PC-9 (cell line): ENCODE measurements at regions not wholly inside any gene's neighbourhood (a gene's known extent, or its start where the extent isn't known, plus 50 kb on each side); places are given as distances from the start of the nearest gene placed in this dataset.

Source experiments
- BruUV-seq: library from RNA; stranded (reverse); fragments of 400-500 nt; replicated peaks from 2 replicates; lab custom pipeline; 2021; lab: Mats Ljungman, UMichigan
- CTCF ChIA-PET: fragments of 300-600 bp; sonication (Branson Sonifier 250); formaldehyde crosslinking; loops from one replicate; lab custom pipeline; 2022; ENCODE audit warnings: antibody characterized with exemption; lab: Charles Lee
- POLR2A ChIA-PET: fragments of 300-600 bp; sonication (Branson Sonifier 250); formaldehyde crosslinking; loops from one replicate; lab custom pipeline; 2022; ENCODE audit warnings: antibody characterized with exemption; ENCODE audit not compliant: unreplicated experiment; lab: Charles Lee
- DNase-seq, 2 experiments: peaks; one replicate each; pipeline versions ENCODE4 v3.0.0 to v3.0.0-alpha.2; 2015 to 2022; ENCODE audit warnings: mixed read lengths in 1 of 2
- H2AFZ ChIP-seq: fragments of 200-600 bp; sonication (generic); 2 replicates; pipeline ENCODE4 v1.8.1; 2017; ENCODE audit warnings: antibody characterized with exemption
- H3F3A ChIP-seq: fragments of 200-600 bp; sonication (generic); 2 replicates; pipeline ENCODE4 v1.8.1; 2017; ENCODE audit warnings: antibody characterized with exemption, mild to moderate bottlenecking, low read depth; ENCODE audit not compliant: insufficient read depth
- H3K27ac ChIP-seq: fragments of 200-600 bp; sonication (generic); 2 replicates; pipeline ENCODE4 v1.6.1; 2016; ENCODE audit warnings: mixed run types
- H3K27me3 ChIP-seq: fragments of 200-600 bp; sonication (generic); 2 replicates; pipeline ENCODE4 v1.6.1; 2016; ENCODE audit warnings: low read depth, mixed run types; ENCODE audit not compliant: insufficient read depth
- H3K36me3 ChIP-seq: fragments of 200-600 bp; sonication (generic); 2 replicates; pipeline ENCODE4 v1.6.1; 2016; ENCODE audit warnings: low read depth, mixed run types
- H3K4me1 ChIP-seq: fragments of 200-600 bp; sonication (generic); replicated peaks from 2 replicates; pipeline ENCODE4 v1.6.1; 2016; ENCODE audit warnings: mixed run types; ENCODE audit not compliant: insufficient read depth
- H3K4me2 ChIP-seq: fragments of 200-600 bp; sonication (generic); 2 replicates; pipeline ENCODE4 v1.6.1; 2017; ENCODE audit warnings: mixed run types
- H3K4me3 ChIP-seq: fragments of 200-600 bp; sonication (generic); 2 replicates; pipeline ENCODE4 v1.6.1; 2016; ENCODE audit warnings: mixed run types
- H3K79me2 ChIP-seq: fragments of 200-600 bp; sonication (generic); 2 replicates; pipeline ENCODE4 v1.6.1; 2017; ENCODE audit warnings: low read depth, mixed run types
- H3K9me2 ChIP-seq: fragments of 200-600 bp; sonication (generic); 2 replicates; pipeline ENCODE4 v1.8.1; 2017; ENCODE audit warnings: mild to moderate bottlenecking; ENCODE audit not compliant: insufficient read depth
- H3K9me3 ChIP-seq: fragments of 200-600 bp; sonication (generic); 2 replicates; pipeline ENCODE4 v1.8.1; 2016; ENCODE audit warnings: low read depth; ENCODE audit not compliant: insufficient read depth
- H4K20me1 ChIP-seq: fragments of 200-600 bp; sonication (generic); 2 replicates; pipeline ENCODE4 v1.8.1; 2017; ENCODE audit not compliant: insufficient read depth
- CTCF ChIP-seq: fragments of 200-600 bp; sonication (generic); conservative IDR thresholded peaks from 2 replicates; pipeline ENCODE4 v1.6.1; 2017; ENCODE audit warnings: mixed run types, antibody characterized with exemption, mild to moderate bottlenecking, moderate library complexity
- EZH2 ChIP-seq: fragments of 200-600 bp; sonication (generic); IDR thresholded peaks from 2 replicates; pipeline ENCODE4 v1.8.0; 2017; ENCODE audit warnings: antibody characterized with exemption, low read depth
- intact Hi-C: fragments of 100-400 bp; cut with micrococcal nuclease; formaldehyde crosslinking; loops from one replicate; pipeline ENCODE4 v1.10.0; 2022; ENCODE audit not compliant: unreplicated experiment

DNA sequence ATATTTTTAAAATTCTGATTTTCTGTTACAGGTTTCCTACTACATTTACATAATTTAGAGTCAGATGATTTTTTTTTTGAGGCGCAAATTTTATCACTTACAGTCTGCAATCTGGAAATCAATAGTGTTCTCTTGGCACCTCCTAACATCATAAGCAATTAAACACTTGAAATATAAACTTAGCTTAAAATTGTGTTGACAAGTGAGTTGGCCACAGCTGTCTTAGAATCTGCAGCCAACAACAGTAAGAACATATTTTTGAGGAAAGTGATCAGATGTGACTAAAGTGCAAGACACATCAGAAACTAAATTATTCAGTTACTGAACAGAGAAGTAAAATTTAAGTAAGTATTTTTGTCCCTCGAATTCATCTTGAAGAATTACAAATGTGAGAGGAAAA lies 726.7 kb upstream of the LRATD1 start:
- CTCF ChIA-PET, result no interaction called here
- intact Hi-C loops, result no loop called here
- POLR2A ChIA-PET, result no interaction called here
- H3K4me1 ChIP-seq, result no peaks in the 10 kb centered on the region
- H3K79me2 ChIP-seq, result no peaks in the 10 kb centered on the region
- no peaks in the 10 kb centered on the region for H4K20me1 ChIP-seq
- no peak for TF ChIP-seq EZH2
- no peak for TF ChIP-seq CTCF
- no peak overlapping the region for H3K27ac ChIP-seq
- H3K4me3 ChIP-seq, result no peak overlapping the region
- BruUV-seq, result no TSS peak
- no peak overlapping the region for H2AFZ ChIP-seq
- H3K36me3 ChIP-seq, result no peaks in the 10 kb centered on the region
- H3F3A ChIP-seq, result no peaks in the 10 kb centered on the region
- DNase-seq, result no peak
- no peaks in the 10 kb centered on the region for H3K9me2 ChIP-seq
- no peaks in the 10 kb centered on the region for H3K27me3 ChIP-seq
- no peaks in the 10 kb centered on the region for H3K9me3 ChIP-seq
- H3K4me2 ChIP-seq, result no peak overlapping the region

- CTCF ChIA-PET, result no interaction called here
- POLR2A ChIA-PET, result no interaction called here
- H3K9me3 ChIP-seq, result no peaks in the 10 kb centered on the region
- H3F3A ChIP-seq, result no peaks in the 10 kb centered on the region
- no peaks in the 10 kb centered on the region for H3K36me3 ChIP-seq
- intact Hi-C loops, result no loop called here
- H3K9me2 ChIP-seq, result no peaks in the 10 kb centered on the region
- no peaks in the 10 kb centered on the region for H4K20me1 ChIP-seq
- DNase-seq, result no peak
- H3K4me3 ChIP-seq, result no peak overlapping the region
- no TSS peak for BruUV-seq
- H3K27me3 ChIP-seq, result no peaks in the 10 kb centered on the region
- peaks cover 8% of the 10 kb centered on the region; the same call in 1 of the 2 replicates for H3K4me1 ChIP-seq
- no peak overlapping the region for H3K4me2 ChIP-seq
- H3K27ac ChIP-seq, result no peak overlapping the region
- H3K79me2 ChIP-seq, result no peaks in the 10 kb centered on the region
- TF ChIP-seq CTCF, result no peak
- no peak for TF ChIP-seq EZH2
- H2AFZ ChIP-seq, result no peak overlapping the region
Observed at GRCh38 chr2:13916066-13916465, 716.5 kb upstream of the LRATD1 start.

- H3K9me3 ChIP-seq, result no peaks in the 10 kb centered on the region
- ChIA-PET POLR2A (no interaction called here), CTCF (no interaction called here)
- peaks cover 8% of the 10 kb centered on the region; the same call in 1 of the 2 replicates for H3K4me1 ChIP-seq
- no peaks in the 10 kb centered on the region for H3K36me3 ChIP-seq
- no TSS peak for BruUV-seq
- no peak for DNase-seq
- no peaks in the 10 kb centered on the region for H3K27me3 ChIP-seq
- H3F3A ChIP-seq, result no peaks in the 10 kb centered on the region
- no peak for TF ChIP-seq EZH2
- no peak for TF ChIP-seq CTCF
- no peak overlapping the region for H3K4me3 ChIP-seq
- intact Hi-C loops, result no loop called here
- no peak overlapping the region for H3K4me2 ChIP-seq
- H3K79me2 ChIP-seq, result no peaks in the 10 kb centered on the region
- H3K27ac ChIP-seq, result no peak overlapping the region
- no peaks in the 10 kb centered on the region for H3K9me2 ChIP-seq
- H4K20me1 ChIP-seq, result no peaks in the 10 kb centered on the region
- no peak overlapping the region for H2AFZ ChIP-seq
Observed at GRCh38 chr2:13917958-13918357, 714.6 kb upstream of the LRATD1 start.
